GM12878 (cell line): ENCODE measurements at regions not wholly inside any gene's neighbourhood (a gene's known extent, or its start where the extent isn't known, plus 50 kb on each side); places are given as distances from the start of the nearest gene placed in this dataset.

ENCODE experiments used
- ATAC-seq: fragments of 200-7000 bp; cut with Tn5 transposase; 3 replicates; pipeline ENCODE4 v1.9.1; 2020; ENCODE audit warnings: mild to moderate bottlenecking, moderate library complexity
- BruUV-seq: library from RNA; stranded (reverse); fragments of 400-500 nt; replicated peaks from 2 replicates; lab custom pipeline; 2021; lab: Mats Ljungman, UMichigan
- CTCF ChIA-PET: fragments of 300-600 bp; sonication (Branson Sonifier 250); formaldehyde crosslinking; extraction: SDS; loops from one replicate; lab custom pipeline; 2021; ENCODE audit warnings: inconsistent platforms; lab: Yijun Ruan, JAX
- POLR2A ChIA-PET: fragments of 350-600 bp; formaldehyde crosslinking; extraction: SDS; loops from one replicate; lab custom pipeline; 2021; ENCODE audit warnings: inconsistent platforms; lab: Charles Lee
- RAD21 ChIA-PET: fragments of 300-600 bp; sonication (Branson Sonifier 250); formaldehyde crosslinking; loops from one replicate; lab custom pipeline; 2023; ENCODE audit warnings: antibody characterized with exemption; ENCODE audit not compliant: unreplicated experiment; lab: Charles Lee
- SMC1A ChIA-PET: fragments of 300-600 bp; sonication (Branson Sonifier 250); formaldehyde crosslinking; loops from one replicate; lab custom pipeline; 2023; ENCODE audit not compliant: unreplicated experiment, uncharacterized antibody; lab: Charles Lee
- DNase-seq: peaks from one replicate; pipeline ENCODE4 v3.0.0-alpha.2; 2011; ENCODE audit warnings: low read depth, low spot score
- FAIRE-seq: peaks from 3 replicates; lab custom pipeline; 2011; peaks lifted over from hg19 to GRCh38; lab: Jason Lieb, UNC
- H2AFZ ChIP-seq: 2 replicates; pipeline ENCODE4 v1.6.0; 2011; ENCODE audit warnings: low read depth, low read length, control low read depth; ENCODE audit not compliant: control insufficient read depth
- H3K27ac ChIP-seq: 2 replicates; pipeline ENCODE4 v1.5.1; 2011; ENCODE audit warnings: control low read depth; ENCODE audit not compliant: control insufficient read depth, insufficient read depth
- H3K27me3 ChIP-seq, 2 experiments: replicated peaks in 1 of 2; 2 replicates each; pipeline versions ENCODE4 v1.6.0 to v1.6.1; 2011; ENCODE audit warnings: low read length in 1 of 2; ENCODE audit not compliant: control insufficient read depth in 2 of 2, insufficient read depth in 2 of 2
- H3K36me3 ChIP-seq, 2 experiments: 2 replicates each; pipeline ENCODE4 v1.5.1; 2011; ENCODE audit warnings: low read length in 1 of 2; ENCODE audit not compliant: control insufficient read depth in 2 of 2, insufficient read depth in 2 of 2
- H3K4me1 ChIP-seq: 2 replicates; pipeline ENCODE4 v1.6.1; 2011; ENCODE audit warnings: mild to moderate bottlenecking, low read length, moderate library complexity, mixed read lengths; ENCODE audit not compliant: control insufficient read depth, insufficient read depth
- H3K4me2 ChIP-seq: 2 replicates; pipeline ENCODE4 v1.6.0; 2011; ENCODE audit warnings: control low read depth; ENCODE audit not compliant: control insufficient read depth, insufficient read depth
- H3K4me3 ChIP-seq: fragments of 200-600 bp; sonication (generic); 2 replicates; pipeline ENCODE4 v1.5.1; 2016
- H3K79me2 ChIP-seq: 2 replicates; pipeline ENCODE4 v1.6.0; 2011; ENCODE audit warnings: low read length; ENCODE audit not compliant: control insufficient read depth, insufficient read depth
- H3K9ac ChIP-seq: 2 replicates; pipeline ENCODE4 v1.8.0; 2011; ENCODE audit warnings: low read length, control low read depth, mixed read lengths; ENCODE audit not compliant: control insufficient read depth, insufficient read depth
- H3K9me3 ChIP-seq: replicated peaks from 3 replicates; pipeline ENCODE4 v1.5.1; 2011; ENCODE audit warnings: mild to moderate bottlenecking, low read length; ENCODE audit not compliant: control insufficient read depth, insufficient read depth
- H4K20me1 ChIP-seq: 2 replicates; pipeline ENCODE4 v1.6.0; 2011; ENCODE audit not compliant: control insufficient read depth, insufficient read depth
- CHD2 ChIP-seq: IDR thresholded peaks from 2 replicates; pipeline ENCODE4 v1.6.1; 2011; ENCODE audit warnings: low read depth, low read length, improper control_type of control experiment, borderline replicate concordance
- CUX1 ChIP-seq: IDR thresholded peaks from 2 replicates; pipeline ENCODE4 v1.6.1; 2012; ENCODE audit warnings: improper control_type of control experiment, low read depth, low read length; ENCODE audit not compliant: insufficient replicate concordance
- ETV6 ChIP-seq, 2 experiments: fragments of 450-650 bp in 1 of 2; IDR thresholded peaks in 1 of 2; conservative IDR thresholded peaks in 1 of 2; 2 replicates each; pipeline ENCODE4 v1.6.1; 2014; ENCODE audit warnings: antibody characterized with exemption in 1 of 2, borderline replicate concordance in 1 of 2, low read depth in 1 of 2, mild to moderate bottlenecking in 1 of 2, moderate library complexity in 1 of 2
- MTA3 ChIP-seq: IDR thresholded peaks from 2 replicates; pipeline ENCODE4 v1.6.1; 2012; ENCODE audit warnings: low read length, inconsistent platforms, borderline replicate concordance
- MXI1 ChIP-seq: fragments of 150-350 bp; IDR thresholded peaks from 2 replicates; pipeline ENCODE4 v1.6.1; 2011; ENCODE audit warnings: low read depth, mild to moderate bottlenecking, inconsistent platforms, low read length, improper control_type of control experiment
- NR2C2 ChIP-seq: IDR thresholded peaks from 2 replicates; pipeline ENCODE4 v1.6.1; 2011; ENCODE audit warnings: borderline replicate concordance, low read depth; ENCODE audit not compliant: control insufficient read depth, insufficient read length
- POLR2AphosphoS2 ChIP-seq: IDR thresholded peaks from 2 replicates; pipeline ENCODE4 v1.6.1; 2011; ENCODE audit warnings: low read depth, mild to moderate bottlenecking, low read length, improper control_type of control experiment, moderate library complexity
- POU2F2 ChIP-seq: IDR thresholded peaks from 3 replicates; pipeline ENCODE4 v1.6.1; 2011; ENCODE audit warnings: low read depth, mild to moderate bottlenecking, low read length, borderline replicate concordance
- SPI1 ChIP-seq: IDR thresholded peaks from 2 replicates; pipeline ENCODE4 v1.6.1; 2011; ENCODE audit warnings: low read depth, mild to moderate bottlenecking, low read length, moderate library complexity, borderline replicate concordance; ENCODE audit not compliant: insufficient read depth
- SUZ12 ChIP-seq: fragments of 200-600 bp; sonication (generic); IDR thresholded peaks from one replicate; pipeline ENCODE4 v1.6.1; 2018; ENCODE audit warnings: antibody characterized with exemption, mild to moderate bottlenecking; ENCODE audit not compliant: unreplicated experiment
- TBL1XR1 ChIP-seq: IDR thresholded peaks from 2 replicates; pipeline ENCODE4 v1.6.1; 2012; ENCODE audit warnings: low read depth, low read length, improper control_type of control experiment
- ZSCAN29 ChIP-seq: fragments of 450-650 bp; IDR thresholded peaks from 2 replicates; pipeline ENCODE4 v1.6.1; 2017; ENCODE audit warnings: mild to moderate bottlenecking, moderate library complexity
- WGBS: methylation state at CpG from one replicate; pipeline ENCODE4 v1.1.6; 2016; ENCODE audit warnings: low lambda C conversion rate; ENCODE audit not compliant: insufficient replicate concordance, insufficient coverage; ENCODE audit errors: missing lambda C conversion rate; 5-methylcytosine and 5-hydroxymethylcytosine counted together
- in situ Hi-C: fragments of 300-500 bp; cut with MboI; formaldehyde crosslinking; loops from 9 replicates; pipeline ENCODE4 v1.14.3; 2018; ENCODE audit warnings: mixed read lengths
- intact Hi-C: fragments of 100-400 bp; cut with micrococcal nuclease; formaldehyde crosslinking; loops from one replicate; pipeline ENCODE4 v1.14.2; 2022; ENCODE audit not compliant: unreplicated experiment
- TF ChIP-seq, protein P1 (sequence below): fragments of 450-650 bp; IDR thresholded peaks from 2 replicates; pipeline ENCODE4 v1.6.1; 2017; ENCODE audit warnings: borderline replicate concordance
- TF ChIP-seq, protein P2 (sequence below): IDR thresholded peaks from 2 replicates; pipeline ENCODE4 v1.6.1; 2011; ENCODE audit warnings: low read depth, low read length, improper control_type of control experiment, borderline replicate concordance

GRCh38 chrX:46305431-46305830 lies 239.8 kb downstream of the ZNF674 start:
- no peak overlapping the region for H3K4me3 ChIP-seq
- TF ChIP-seq CHD2 (no peak), SPI1 (no peak), SUZ12 (no peak), MTA3 (no peak), TBL1XR1 (no peak), POU2F2 (no peak), CUX1 (no peak), ZSCAN29 (no peak), MXI1 (no peak), NR2C2 (no peak), POLR2AphosphoS2 (no peak), ETV6 (conservative IDR thresholded peaks at IDR 0.05 in 1 of 2, IDR thresholded peaks at IDR 0.05 in 1 of 2; ENCODE audit: borderline replicate concordance in 1 of 2, low read depth in 1 of 2) (no peak)
- TF ChIP-seq, protein P1, sequence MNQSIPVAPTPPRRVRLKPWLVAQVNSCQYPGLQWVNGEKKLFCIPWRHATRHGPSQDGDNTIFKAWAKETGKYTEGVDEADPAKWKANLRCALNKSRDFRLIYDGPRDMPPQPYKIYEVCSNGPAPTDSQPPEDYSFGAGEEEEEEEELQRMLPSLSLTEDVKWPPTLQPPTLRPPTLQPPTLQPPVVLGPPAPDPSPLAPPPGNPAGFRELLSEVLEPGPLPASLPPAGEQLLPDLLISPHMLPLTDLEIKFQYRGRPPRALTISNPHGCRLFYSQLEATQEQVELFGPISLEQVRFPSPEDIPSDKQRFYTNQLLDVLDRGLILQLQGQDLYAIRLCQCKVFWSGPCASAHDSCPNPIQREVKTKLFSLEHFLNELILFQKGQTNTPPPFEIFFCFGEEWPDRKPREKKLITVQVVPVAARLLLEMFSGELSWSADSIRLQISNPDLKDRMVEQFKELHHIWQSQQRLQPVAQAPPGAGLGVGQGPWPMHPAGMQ = no peak
- TF ChIP-seq, protein P2, sequence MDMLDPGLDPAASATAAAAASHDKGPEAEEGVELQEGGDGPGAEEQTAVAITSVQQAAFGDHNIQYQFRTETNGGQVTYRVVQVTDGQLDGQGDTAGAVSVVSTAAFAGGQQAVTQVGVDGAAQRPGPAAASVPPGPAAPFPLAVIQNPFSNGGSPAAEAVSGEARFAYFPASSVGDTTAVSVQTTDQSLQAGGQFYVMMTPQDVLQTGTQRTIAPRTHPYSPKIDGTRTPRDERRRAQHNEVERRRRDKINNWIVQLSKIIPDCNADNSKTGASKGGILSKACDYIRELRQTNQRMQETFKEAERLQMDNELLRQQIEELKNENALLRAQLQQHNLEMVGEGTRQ = no peak

More at GRCh38 chrX:46305431-46305830, 239.8 kb downstream of the ZNF674 start:
- H2AFZ ChIP-seq = no peak overlapping the region
- no peak overlapping the region for H3K4me2 ChIP-seq
- BruUV-seq = no TSS peak
- H3K79me2 ChIP-seq = no peaks in the 10 kb centered on the region
- H4K20me1 ChIP-seq = no peaks in the 10 kb centered on the region
- POLR2A ChIA-PET = no interaction called here
- CTCF ChIA-PET = no interaction called here
- SMC1A ChIA-PET = no interaction called here
- H3K27me3 ChIP-seq = no peaks in the 10 kb centered on the region
- intact Hi-C loops (no loop called here), in situ Hi-C loops (no loop called here)
- no peak for DNase-seq
- H3K27ac ChIP-seq = no peak overlapping the region
- H3K9me3 ChIP-seq = peaks cover 2% of the 10 kb centered on the region; the same call in 2 of the 3 replicates
- H3K9ac ChIP-seq = no peak overlapping the region
- RAD21 ChIA-PET = no interaction called here
- no peaks in the 10 kb centered on the region for H3K4me1 ChIP-seq
- FAIRE-seq = no peak
- WGBS = 30% methylated on average over 2 of the region's 2 CpGs
- H3K36me3 ChIP-seq = no peaks in the 10 kb centered on the region
- no peak for ATAC-seq
